HFF-Myc (cell line): ENCODE measurements at regions not wholly inside any gene's neighbourhood (a gene's known extent, or its start where the extent isn't known, plus 50 kb on each side); places are given as distances from the start of the nearest gene placed in this dataset.

Experiments used
- DNase-seq: peaks from one replicate; pipeline ENCODE4 v3.0.0-alpha.2; 2011; ENCODE audit warnings: low read depth; ENCODE audit errors: extremely low read depth
- H3K4me3 ChIP-seq: replicated peaks from 2 replicates; pipeline ENCODE4 v1.5.1; 2011; ENCODE audit warnings: low read depth, mild to moderate bottlenecking, control low read depth, low read length
- TF ChIP-seq, protein P1 (sequence below): IDR thresholded peaks from 2 replicates; pipeline ENCODE4 v1.5.1; 2012; ENCODE audit warnings: mild to moderate bottlenecking, low read depth, low read length, control low read depth; ENCODE audit errors: missing control alignments

DNA sequence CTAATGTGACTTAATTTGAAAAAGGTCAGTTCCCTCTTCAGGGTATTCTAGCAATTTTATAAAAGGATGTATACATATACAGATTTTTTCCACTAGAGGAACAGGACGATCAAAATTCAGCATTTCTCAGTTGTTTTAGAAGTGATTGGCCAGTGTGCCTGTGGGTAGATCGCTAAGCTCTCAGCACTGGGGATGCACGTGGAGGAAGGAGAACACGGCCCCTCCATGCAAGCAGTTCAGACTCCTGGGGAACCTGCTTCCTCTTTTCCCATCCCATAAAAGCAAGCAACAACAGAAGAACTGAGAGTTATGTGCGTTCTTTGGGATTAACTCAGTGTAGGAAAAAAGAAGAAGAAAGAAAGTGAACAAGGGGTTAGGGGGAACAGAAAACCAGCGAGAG is 328.8 kb downstream of the FOXO1 start:
- TF ChIP-seq, protein P1, sequence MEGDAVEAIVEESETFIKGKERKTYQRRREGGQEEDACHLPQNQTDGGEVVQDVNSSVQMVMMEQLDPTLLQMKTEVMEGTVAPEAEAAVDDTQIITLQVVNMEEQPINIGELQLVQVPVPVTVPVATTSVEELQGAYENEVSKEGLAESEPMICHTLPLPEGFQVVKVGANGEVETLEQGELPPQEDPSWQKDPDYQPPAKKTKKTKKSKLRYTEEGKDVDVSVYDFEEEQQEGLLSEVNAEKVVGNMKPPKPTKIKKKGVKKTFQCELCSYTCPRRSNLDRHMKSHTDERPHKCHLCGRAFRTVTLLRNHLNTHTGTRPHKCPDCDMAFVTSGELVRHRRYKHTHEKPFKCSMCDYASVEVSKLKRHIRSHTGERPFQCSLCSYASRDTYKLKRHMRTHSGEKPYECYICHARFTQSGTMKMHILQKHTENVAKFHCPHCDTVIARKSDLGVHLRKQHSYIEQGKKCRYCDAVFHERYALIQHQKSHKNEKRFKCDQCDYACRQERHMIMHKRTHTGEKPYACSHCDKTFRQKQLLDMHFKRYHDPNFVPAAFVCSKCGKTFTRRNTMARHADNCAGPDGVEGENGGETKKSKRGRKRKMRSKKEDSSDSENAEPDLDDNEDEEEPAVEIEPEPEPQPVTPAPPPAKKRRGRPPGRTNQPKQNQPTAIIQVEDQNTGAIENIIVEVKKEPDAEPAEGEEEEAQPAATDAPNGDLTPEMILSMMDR: no peak
- H3K4me3 ChIP-seq: no peak overlapping the region
- no peak for DNase-seq

DNA sequence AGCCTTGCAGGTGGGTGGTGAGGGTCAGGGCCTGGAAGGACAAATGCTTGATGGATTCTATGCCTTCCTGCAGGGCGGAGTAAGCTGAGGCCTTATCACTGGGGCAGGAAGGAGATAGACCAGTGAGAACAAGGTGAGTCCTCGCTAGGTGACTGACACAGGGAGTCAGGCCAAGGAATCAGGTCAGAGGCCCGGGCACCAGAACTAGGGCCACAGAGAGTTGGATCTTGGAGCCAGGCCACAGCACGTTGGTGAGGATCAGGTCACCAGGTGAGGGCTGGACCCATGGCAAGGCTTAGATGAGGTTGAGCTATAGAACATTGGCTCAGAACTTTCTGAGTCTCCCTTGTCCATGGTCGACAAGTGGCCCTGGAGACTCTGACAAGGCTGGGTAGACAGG is 328.2 kb downstream of the FOXO1 start:
- TF ChIP-seq, protein P1: no peak
- no peak overlapping the region for H3K4me3 ChIP-seq
- DNase-seq: no peak

DNA sequence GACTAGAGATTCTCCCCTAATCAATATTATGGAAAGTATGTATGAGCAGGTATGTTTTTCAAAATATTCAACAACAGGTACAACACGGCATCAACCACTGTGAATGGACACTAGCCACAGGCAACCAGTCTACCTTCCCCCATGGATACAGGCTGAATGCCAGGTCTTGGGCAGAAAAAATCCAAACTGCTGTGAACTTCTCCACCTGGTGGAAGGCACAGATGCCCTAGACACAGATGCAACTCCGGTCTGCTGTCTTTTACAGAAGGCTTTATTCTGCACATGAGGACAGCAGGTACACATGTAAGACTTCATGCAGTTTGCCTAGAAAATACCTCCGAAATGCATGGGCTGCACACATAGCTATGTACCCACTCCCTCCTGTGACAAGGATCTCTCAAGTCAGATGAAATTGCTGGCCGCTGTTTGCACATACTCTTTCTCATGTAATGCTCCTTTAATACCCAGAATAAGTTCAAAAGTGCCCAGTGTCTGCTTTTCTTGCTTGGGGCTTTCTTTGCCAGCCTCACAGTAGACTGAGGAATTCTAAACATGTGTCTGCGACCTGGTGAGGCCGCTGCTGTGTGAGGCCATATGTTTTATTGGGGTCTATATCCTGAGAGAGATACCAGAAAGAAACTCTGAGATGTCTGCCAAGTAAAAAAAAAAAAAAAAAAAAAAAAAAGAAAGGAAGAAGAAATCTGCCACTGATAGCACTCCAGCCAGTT is 325.9 kb downstream of the FOXO1 start:
- DNase-seq: no peak
- no peak overlapping the region for H3K4me3 ChIP-seq
- TF ChIP-seq, protein P1: peak; percentile 8

DNA sequence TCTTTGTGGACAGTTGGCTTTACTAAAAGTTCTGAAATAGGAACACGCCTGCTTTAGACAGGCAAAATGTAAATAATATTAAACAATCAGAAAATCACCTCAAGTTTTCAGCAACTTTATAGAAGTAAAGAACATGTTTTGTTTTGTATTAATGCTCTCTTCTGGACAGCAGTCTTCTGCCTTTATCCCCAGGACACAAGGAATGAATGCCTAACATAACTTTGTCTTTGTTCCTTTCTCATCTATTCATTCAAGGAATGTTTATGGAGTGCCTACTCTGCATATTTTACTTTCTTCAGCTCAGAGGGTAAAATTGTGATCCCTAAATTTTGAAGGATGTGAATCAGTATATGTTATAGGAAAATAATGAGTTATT is 325.4 kb downstream of the FOXO1 start:
- H3K4me3 ChIP-seq: no peak overlapping the region
- TF ChIP-seq, protein P1: no peak
- no peak for DNase-seq

DNA sequence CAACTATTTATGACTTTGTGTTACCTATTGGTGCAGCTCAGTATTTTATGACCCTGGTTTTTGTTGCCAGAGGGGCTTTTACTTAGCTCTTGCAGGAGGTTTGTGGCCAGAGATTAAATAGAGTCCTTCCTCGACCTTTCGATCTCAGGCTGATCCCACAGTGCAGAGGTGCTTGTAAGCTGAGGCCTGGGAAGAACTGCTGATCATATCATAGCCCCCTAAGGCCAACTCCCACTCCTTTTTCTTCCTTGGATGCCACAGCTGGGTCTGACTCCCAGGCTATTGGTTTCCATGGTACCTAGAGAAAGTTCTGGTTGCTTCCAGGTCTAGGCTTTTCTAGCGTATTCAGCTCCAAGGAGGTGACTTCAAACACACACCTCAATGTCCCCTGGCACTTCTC is 324.9 kb downstream of the FOXO1 start:
- TF ChIP-seq, protein P1: no peak

DNA sequence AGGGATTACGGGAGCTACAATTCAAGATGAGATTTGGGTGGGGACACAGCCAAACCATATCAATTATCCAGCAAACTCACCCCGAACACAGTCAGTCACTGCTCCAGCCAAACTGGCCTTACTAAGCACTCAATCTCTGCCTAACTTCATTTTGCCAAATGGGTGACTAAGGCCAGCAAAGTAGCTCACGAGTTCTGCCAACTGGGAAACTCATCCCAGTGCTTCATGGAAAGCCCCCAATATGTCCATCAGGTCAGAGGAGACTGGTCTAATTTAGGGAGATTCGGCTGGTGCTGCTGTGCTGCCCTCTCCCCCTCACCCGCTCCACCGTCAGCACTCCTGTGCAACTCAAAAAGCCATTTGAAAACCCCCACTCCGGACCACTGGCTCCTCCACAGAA is 324.0 kb downstream of the FOXO1 start:
- TF ChIP-seq, protein P1: no peak
- DNase-seq: no peak

More for the DNA sequence above, 324.9 kb downstream of the FOXO1 start:
- no peak for DNase-seq
- no peak overlapping the region for H3K4me3 ChIP-seq

DNA sequence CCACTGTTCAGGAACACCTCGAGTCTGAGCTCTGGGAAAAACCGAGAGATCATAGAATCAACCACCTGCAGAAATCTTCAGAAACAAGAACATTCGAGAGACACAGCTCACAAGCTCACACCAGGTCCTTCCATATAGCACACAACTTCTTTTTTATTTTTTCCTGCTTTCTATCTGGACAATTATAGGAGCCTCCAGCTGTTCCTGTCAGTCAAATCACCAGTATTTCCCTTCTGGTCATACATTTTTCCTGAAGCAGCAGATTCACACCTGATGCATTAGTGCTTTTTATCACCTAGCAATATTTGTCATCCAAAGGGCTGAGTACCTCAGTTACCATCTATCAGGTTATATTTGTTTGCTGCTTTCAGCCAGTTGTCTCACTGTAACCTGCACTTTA is 323.5 kb downstream of the FOXO1 start:
- no peak overlapping the region for H3K4me3 ChIP-seq
- TF ChIP-seq, protein P1: no peak
- no peak for DNase-seq

More for the DNA sequence above, 324.0 kb downstream of the FOXO1 start:
- H3K4me3 ChIP-seq: no peak overlapping the region
